Lower lobe of right lung (tissue), 2 donors: ENCODE measurements at regions not wholly inside any gene's neighbourhood (a gene's known extent, or its start where the extent isn't known, plus 50 kb on each side); places are given as distances from the start of the nearest gene placed in this dataset.
"Not testable (repeated sequence)": the region's sequence is repeated elsewhere in the genome, so short reads cannot be mapped to it uniquely, and the experiment has no call there.

Experiments
- ATAC-seq, 2 donors: fragments of 200-7000 bp; cut with Tn5 transposase; one replicate each; pipeline ENCODE4 v1.9.1; 2020 to 2022; ENCODE audit warnings: mild to moderate bottlenecking in 2 of 2, moderate library complexity in 2 of 2
- DNase-seq: peaks from one replicate; pipeline ENCODE4 v3.0.0-alpha.2; 2020
- H3K27ac ChIP-seq: fragments of 200-600 bp; one replicate; pipeline ENCODE4 v1.8.0; 2022
- H3K27me3 ChIP-seq: fragments of 200-600 bp; one replicate; pipeline ENCODE4 v1.8.0; 2022; ENCODE audit warnings: low read depth
- H3K36me3 ChIP-seq: fragments of 200-600 bp; one replicate; pipeline ENCODE4 v1.8.0; 2022; ENCODE audit warnings: mild to moderate bottlenecking
- H3K4me1 ChIP-seq: fragments of 200-600 bp; one replicate; pipeline ENCODE4 v1.8.0; 2022
- H3K4me3 ChIP-seq: fragments of 200-600 bp; one replicate; pipeline ENCODE4 v1.8.0; 2022; ENCODE audit warnings: mild to moderate bottlenecking
- H3K9me3 ChIP-seq: fragments of 200-600 bp; one replicate; pipeline ENCODE4 v1.8.0; 2022
- intact Hi-C: fragments of 100-400 bp; cut with DNase I; formaldehyde crosslinking; loops from one replicate; pipeline ENCODE4 v1.11.0; 2022
- TF ChIP-seq, protein P1 (sequence below): fragments of 200-600 bp; IDR thresholded peaks from one replicate; pipeline ENCODE4 v1.8.0; 2022; ENCODE audit warnings: antibody characterized with exemption, mild to moderate bottlenecking
- donor health status: DM: no; HTN: yes; CAD: no; lungs with severe emphysema.

- no peak for DNase-seq
- Histone ChIP-seq H3K27me3 (no peaks in the 10 kb centered on the region), H3K4me1 (no peaks in the 10 kb centered on the region), H3K4me3 (no peak overlapping the region), H3K27ac (no peak overlapping the region), H3K36me3 (no peaks in the 10 kb centered on the region), H3K9me3 (no peaks in the 10 kb centered on the region)
- ATAC-seq = no peak
- TF ChIP-seq, protein P1, sequence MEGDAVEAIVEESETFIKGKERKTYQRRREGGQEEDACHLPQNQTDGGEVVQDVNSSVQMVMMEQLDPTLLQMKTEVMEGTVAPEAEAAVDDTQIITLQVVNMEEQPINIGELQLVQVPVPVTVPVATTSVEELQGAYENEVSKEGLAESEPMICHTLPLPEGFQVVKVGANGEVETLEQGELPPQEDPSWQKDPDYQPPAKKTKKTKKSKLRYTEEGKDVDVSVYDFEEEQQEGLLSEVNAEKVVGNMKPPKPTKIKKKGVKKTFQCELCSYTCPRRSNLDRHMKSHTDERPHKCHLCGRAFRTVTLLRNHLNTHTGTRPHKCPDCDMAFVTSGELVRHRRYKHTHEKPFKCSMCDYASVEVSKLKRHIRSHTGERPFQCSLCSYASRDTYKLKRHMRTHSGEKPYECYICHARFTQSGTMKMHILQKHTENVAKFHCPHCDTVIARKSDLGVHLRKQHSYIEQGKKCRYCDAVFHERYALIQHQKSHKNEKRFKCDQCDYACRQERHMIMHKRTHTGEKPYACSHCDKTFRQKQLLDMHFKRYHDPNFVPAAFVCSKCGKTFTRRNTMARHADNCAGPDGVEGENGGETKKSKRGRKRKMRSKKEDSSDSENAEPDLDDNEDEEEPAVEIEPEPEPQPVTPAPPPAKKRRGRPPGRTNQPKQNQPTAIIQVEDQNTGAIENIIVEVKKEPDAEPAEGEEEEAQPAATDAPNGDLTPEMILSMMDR = no peak
- intact Hi-C loops = no loop called here
Measured at GRCh38 chr20:12748359-12748994, 260.3 kb upstream of the SPTLC3 start.

DNA sequence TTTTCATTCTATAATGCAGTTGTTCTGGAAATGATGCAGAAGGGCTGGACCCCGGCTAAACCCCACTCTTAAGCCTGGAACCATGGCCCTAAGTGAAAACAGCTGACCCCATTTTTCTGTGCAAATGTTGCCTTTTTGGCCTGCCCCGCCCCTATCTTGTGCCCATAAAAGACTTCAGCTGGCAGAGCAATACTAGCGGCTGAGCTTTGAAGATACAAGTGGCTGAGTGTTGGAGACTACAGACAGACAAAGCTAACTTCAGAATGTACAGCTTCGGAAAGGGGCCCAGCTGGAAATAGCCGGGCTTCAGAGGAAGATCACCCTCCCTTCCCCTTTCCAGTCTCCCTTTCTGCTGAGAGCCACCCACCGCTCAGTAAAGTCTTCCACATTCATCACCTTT, 258.6 kb upstream of the SPTLC3 start:
- H3K4me1 ChIP-seq = no peaks in the 10 kb centered on the region
- H3K4me3 ChIP-seq = no peak overlapping the region
- intact Hi-C loops = no loop called here
- no peaks in the 10 kb centered on the region for H3K27me3 ChIP-seq
- H3K27ac ChIP-seq = no peak overlapping the region
- TF ChIP-seq, protein P1 = no peak
- DNase-seq (no peak), ATAC-seq (no peak)
- no peaks in the 10 kb centered on the region for H3K36me3 ChIP-seq
- no peaks in the 10 kb centered on the region for H3K9me3 ChIP-seq

GRCh38 chr20:12752900-12753693, 255.7 kb upstream of the SPTLC3 start:
- H3K4me1 ChIP-seq, ATAC-seq, H3K36me3 ChIP-seq, intact Hi-C loops, H3K9me3 ChIP-seq, H3K27ac ChIP-seq, H3K27me3 ChIP-seq, H3K4me3 ChIP-seq, DNase-seq: not testable (repeated sequence)

- H3K27ac ChIP-seq, intact Hi-C loops, H3K4me1 ChIP-seq, ATAC-seq, DNase-seq, H3K27me3 ChIP-seq, H3K4me3 ChIP-seq, H3K36me3 ChIP-seq, H3K9me3 ChIP-seq: not testable (repeated sequence)
Measured at GRCh38 chr20:12753742-12754141, 255.0 kb upstream of the SPTLC3 start.

DNA sequence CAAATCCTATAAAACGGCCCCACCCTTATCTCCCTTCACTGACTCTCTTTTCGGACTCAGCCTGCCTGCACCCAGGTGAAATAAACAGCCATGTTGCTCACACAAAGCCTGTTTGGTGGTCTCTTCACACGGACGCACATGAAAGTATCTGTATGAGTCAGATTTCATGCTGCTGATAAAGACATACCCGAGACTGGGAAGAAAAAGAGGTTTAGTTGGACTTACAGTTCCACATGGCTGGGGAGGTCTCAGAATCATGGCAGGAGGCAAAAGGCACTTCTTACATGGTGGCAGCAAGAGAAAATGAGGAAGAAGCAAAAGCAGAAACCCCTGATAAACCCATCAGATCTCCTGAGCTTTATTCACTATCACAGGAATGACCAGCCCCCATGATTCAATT, 249.3 kb upstream of the SPTLC3 start:
- H3K4me3 ChIP-seq, H3K27ac ChIP-seq, intact Hi-C loops, ATAC-seq, DNase-seq, H3K4me1 ChIP-seq, H3K27me3 ChIP-seq, H3K36me3 ChIP-seq, H3K9me3 ChIP-seq: not testable (repeated sequence)

DNA sequence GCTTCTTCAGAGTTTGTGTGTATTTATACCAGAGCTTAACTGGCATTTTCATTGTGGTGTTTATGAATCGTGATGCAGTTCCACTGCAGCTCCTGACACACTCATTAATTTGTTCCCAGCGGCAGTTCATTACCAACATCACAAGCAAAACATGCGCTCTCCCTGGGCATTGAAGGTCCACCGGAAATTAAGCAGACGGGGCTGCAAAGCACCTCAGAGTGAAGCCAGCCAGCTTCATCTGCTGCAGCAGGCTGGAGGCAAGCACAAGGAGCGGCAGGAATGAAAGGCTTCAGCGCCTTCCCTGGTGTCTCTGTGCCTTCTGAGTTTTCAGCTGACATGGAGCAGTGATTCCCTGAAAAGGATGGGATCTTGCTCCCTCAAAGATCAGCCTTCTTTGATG, 246.0 kb upstream of the SPTLC3 start:
- ATAC-seq (no peak), DNase-seq (no peak)
- H3K4me1 ChIP-seq = no peaks in the 10 kb centered on the region
- H3K27me3 ChIP-seq = no peaks in the 10 kb centered on the region
- intact Hi-C loops = no loop called here
- TF ChIP-seq, protein P1 = no peak
- H3K27ac ChIP-seq = no peak overlapping the region
- H3K36me3 ChIP-seq = no peaks in the 10 kb centered on the region
- H3K9me3 ChIP-seq = no peaks in the 10 kb centered on the region
- H3K4me3 ChIP-seq = no peak overlapping the region

DNA sequence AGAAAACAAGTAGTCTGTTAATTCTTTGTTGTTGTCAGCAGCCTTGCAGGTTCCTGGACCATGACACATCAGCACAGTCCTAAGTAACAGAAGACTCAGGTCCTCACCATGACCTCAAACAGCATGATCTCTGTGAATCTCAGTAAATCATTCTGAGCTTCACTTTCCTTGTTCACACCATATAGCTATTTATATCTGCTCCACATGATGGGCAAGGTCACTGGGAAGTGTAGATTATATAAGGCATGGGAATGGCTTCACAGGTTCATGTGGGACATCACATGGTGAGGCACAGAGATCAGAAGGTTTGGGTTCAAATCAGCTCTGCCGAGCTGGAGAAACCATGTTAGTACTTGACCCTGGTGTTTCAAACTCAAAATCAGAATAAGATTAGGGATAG, 245.4 kb upstream of the SPTLC3 start:
- no peak for DNase-seq
- TF ChIP-seq, protein P1 = no peak
- Histone ChIP-seq H3K27ac (no peak overlapping the region), H3K4me3 (no peak overlapping the region), H3K36me3 (no peaks in the 10 kb centered on the region), H3K4me1 (no peaks in the 10 kb centered on the region), H3K27me3 (no peaks in the 10 kb centered on the region), H3K9me3 (no peaks in the 10 kb centered on the region)
- intact Hi-C loops = no loop called here
- ATAC-seq = no peak
